ENCODE measurements at regions not wholly inside any gene's neighbourhood (a gene's known extent, or its start where the extent isn't known, plus 50 kb on each side); places are given as distances from the start of the nearest gene placed in this dataset.

- no peak overlapping the region for H3K27ac ChIP-seq
- TF ChIP-seq CTCF (IDR thresholded peaks at IDR 0.05) (no peak), ZFX (IDR thresholded peaks at IDR 0.05; ENCODE audit: borderline replicate concordance) (no peak)
These were observed 67.4 kb upstream of the SMAD1 start for GRCh38 chr4:145414226-145414625.

GRCh38 chr4:145406970-145407369, 74.7 kb upstream of the SMAD1 start:
- H3K27ac ChIP-seq: no peak overlapping the region
- no peak for TF ChIP-seq CTCF (IDR thresholded peaks at IDR 0.05)

GRCh38 chr4:145404761-145405160, 76.9 kb upstream of the SMAD1 start:
- H3K27ac ChIP-seq: no peak overlapping the region
- TF ChIP-seq CTCF (IDR thresholded peaks at IDR 0.05) (no peak), ZFX (IDR thresholded peaks at IDR 0.05; ENCODE audit: borderline replicate concordance) (no peak)

GRCh38 chr4:145396581-145396980, 85.1 kb upstream of the SMAD1 start:
- TF ChIP-seq ZFX (IDR thresholded peaks at IDR 0.05; ENCODE audit: borderline replicate concordance) (no peak), CTCF (IDR thresholded peaks at IDR 0.05) (no peak)

GRCh38 chr4:145390571-145390970, 91.1 kb upstream of the SMAD1 start:
- TF ChIP-seq ZFX (IDR thresholded peaks at IDR 0.05; ENCODE audit: borderline replicate concordance) (no peak), CTCF (IDR thresholded peaks at IDR 0.05) (no peak)
- no peak overlapping the region for H3K27ac ChIP-seq

More at GRCh38 chr4:145396581-145396980, 85.1 kb upstream of the SMAD1 start:
- no peak overlapping the region for H3K27ac ChIP-seq

GRCh38 chr4:145389550-145389949, 92.1 kb upstream of the SMAD1 start:
- TF ChIP-seq ZFX (IDR thresholded peaks at IDR 0.05; ENCODE audit: borderline replicate concordance): no peak
- no peak for TF ChIP-seq CTCF (IDR thresholded peaks at IDR 0.05)
- H3K27ac ChIP-seq: no peak overlapping the region

- no peak overlapping the region for H3K27ac ChIP-seq
- TF ChIP-seq CTCF (IDR thresholded peaks at IDR 0.05) (no peak), ZFX (IDR thresholded peaks at IDR 0.05; ENCODE audit: borderline replicate concordance) (no peak)
These were observed 93.6 kb upstream of the SMAD1 start for GRCh38 chr4:145388043-145388442.

Measured in 22Rv1 (cell line).